OCI-LY3 (cell line): ENCODE measurements at regions not wholly inside any gene's neighbourhood (a gene's known extent, or its start where the extent isn't known, plus 50 kb on each side); places are given as distances from the start of the nearest gene placed in this dataset.

ENCODE experiments used
- EZH2phosphoT487 ChIP-seq: fragments of 200-600 bp; shearing (Covaris generic); IDR thresholded peaks from 2 replicates; pipeline ENCODE4 v1.6.1; 2018; ENCODE audit warnings: antibody characterized with exemption, mixed run types, low read depth
- TF ChIP-seq, protein P1 (sequence below): fragments of 200-600, 300-600 bp; sonication (generic); IDR thresholded peaks from 2 replicates; pipeline ENCODE4 v1.5.1; 2014; ENCODE audit warnings: antibody characterized with exemption, low read length, low read depth

- TF ChIP-seq, protein P1, sequence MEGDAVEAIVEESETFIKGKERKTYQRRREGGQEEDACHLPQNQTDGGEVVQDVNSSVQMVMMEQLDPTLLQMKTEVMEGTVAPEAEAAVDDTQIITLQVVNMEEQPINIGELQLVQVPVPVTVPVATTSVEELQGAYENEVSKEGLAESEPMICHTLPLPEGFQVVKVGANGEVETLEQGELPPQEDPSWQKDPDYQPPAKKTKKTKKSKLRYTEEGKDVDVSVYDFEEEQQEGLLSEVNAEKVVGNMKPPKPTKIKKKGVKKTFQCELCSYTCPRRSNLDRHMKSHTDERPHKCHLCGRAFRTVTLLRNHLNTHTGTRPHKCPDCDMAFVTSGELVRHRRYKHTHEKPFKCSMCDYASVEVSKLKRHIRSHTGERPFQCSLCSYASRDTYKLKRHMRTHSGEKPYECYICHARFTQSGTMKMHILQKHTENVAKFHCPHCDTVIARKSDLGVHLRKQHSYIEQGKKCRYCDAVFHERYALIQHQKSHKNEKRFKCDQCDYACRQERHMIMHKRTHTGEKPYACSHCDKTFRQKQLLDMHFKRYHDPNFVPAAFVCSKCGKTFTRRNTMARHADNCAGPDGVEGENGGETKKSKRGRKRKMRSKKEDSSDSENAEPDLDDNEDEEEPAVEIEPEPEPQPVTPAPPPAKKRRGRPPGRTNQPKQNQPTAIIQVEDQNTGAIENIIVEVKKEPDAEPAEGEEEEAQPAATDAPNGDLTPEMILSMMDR = no peak
- no peak for TF ChIP-seq EZH2phosphoT487
Observed at GRCh38 chr14:98614741-98615140, 657.3 kb downstream of the BCL11B start.
